Kidney (tissue), 13 donors: ENCODE measurements at regions not wholly inside any gene's neighbourhood (a gene's known extent, or its start where the extent isn't known, plus 50 kb on each side); places are given as distances from the start of the nearest gene placed in this dataset.

ENCODE experiments used
- DNase-seq, 5 donors: peaks; one replicate each; pipeline ENCODE4 v3.0.0-alpha.2; 2013 to 2020
- FAIRE-seq: peaks from 2 replicates; lab custom pipeline; 2012; peaks lifted over from hg19 to GRCh38; lab: Jason Lieb, UNC
- H3K27ac ChIP-seq, 2 donors: one replicate each; pipeline ENCODE4 v1.7.0; 2013; ENCODE audit warnings: low read depth in 2 of 2, low read length in 2 of 2, inconsistent platforms in 1 of 2
- H3K27me3 ChIP-seq: one replicate; pipeline ENCODE4 v1.7.1; 2013; ENCODE audit warnings: low read length, inconsistent platforms; ENCODE audit not compliant: control insufficient read depth, insufficient read depth
- H3K36me3 ChIP-seq, 3 donors: one replicate each; pipeline versions ENCODE4 v1.7.0 to v1.7.1; 2013; ENCODE audit warnings: low read length in 3 of 3, control low read depth in 1 of 3, inconsistent platforms in 1 of 3; ENCODE audit not compliant: insufficient read depth in 3 of 3, control insufficient read depth in 2 of 3
- H3K4me1 ChIP-seq, 3 donors: one replicate each; pipeline versions ENCODE4 v1.7.0 to v1.7.1; 2013; ENCODE audit warnings: low read length in 3 of 3, inconsistent platforms in 1 of 3, low read depth in 1 of 3; ENCODE audit not compliant: control insufficient read depth in 2 of 3, insufficient read depth in 2 of 3
- H3K4me3 ChIP-seq, 3 donors: one replicate each; pipeline versions ENCODE4 v1.7.0 to v1.8.1; 2013; ENCODE audit warnings: low read length in 3 of 3, control low read depth in 1 of 3, inconsistent platforms in 1 of 3
- H3K9ac ChIP-seq, 3 donors: one replicate each; pipeline versions ENCODE4 v1.7.0 to v1.7.1; 2013; ENCODE audit warnings: low read length in 3 of 3, control low read depth in 1 of 3, inconsistent platforms in 1 of 3
- H3K9me3 ChIP-seq, 3 donors: one replicate each; pipeline versions ENCODE4 v1.7.0 to v1.7.1; 2013; ENCODE audit warnings: low read length in 3 of 3, control low read depth in 1 of 3, inconsistent platforms in 1 of 3; ENCODE audit not compliant: control insufficient read depth in 2 of 3, insufficient read depth in 1 of 3
- intact Hi-C: fragments of 100-400 bp; cut with DNase I; formaldehyde crosslinking; loops from one replicate; pipeline ENCODE4 v1.11.1; 2022
- TF ChIP-seq, protein P1 (sequence below): IDR thresholded peaks from 3 replicates; pipeline ENCODE4 v1.5.1; 2012; ENCODE audit warnings: mild to moderate bottlenecking, moderate library complexity, borderline replicate concordance; ENCODE audit not compliant: insufficient read depth; ENCODE audit errors: extremely low read depth
- donor health status: control.
- donor health status: control.
- donor health status: control.
- donor health status: control.
- donor health status: control.
- donor health status: DM: yes; HTN: yes; CAD: no.
- donor health status: Normal renal cell carcinoma (clear cell type).

DNA sequence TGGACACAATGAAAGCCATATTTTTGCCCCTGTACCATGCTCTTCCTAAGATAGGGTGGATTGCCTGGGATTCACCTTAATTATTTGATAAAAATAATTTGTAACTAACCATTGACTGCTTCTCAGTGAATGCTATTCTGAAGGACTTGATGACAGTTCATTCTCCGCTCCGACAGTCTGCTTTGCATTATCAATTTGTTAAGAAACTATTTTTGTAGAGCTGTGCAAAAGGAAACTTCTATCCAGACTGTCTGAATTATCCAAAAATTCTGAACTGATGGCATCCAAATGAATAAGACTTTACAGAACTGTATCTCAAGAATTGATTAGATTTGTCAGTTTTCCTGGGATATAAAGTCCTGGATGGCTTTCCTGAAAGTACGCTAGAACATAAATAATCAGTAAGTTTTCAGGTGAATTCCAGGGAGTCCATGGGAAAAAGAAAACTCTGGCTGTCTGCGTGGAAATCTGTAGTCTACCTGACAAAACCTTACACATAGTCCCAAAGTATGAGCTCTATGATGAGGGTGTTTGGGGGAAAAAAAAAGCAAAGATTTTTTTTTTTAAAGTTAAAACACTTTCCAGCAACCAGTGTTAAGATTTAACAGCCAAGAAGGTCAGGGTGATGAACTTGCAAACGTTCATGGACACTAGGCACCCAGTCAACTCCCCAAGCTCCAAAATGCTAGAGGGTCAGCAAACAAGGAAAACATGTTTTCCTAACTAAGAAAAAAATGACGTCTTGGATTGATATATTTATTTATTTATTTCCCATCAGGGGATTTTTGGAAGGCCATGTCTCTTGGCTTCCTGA, 291.1 kb upstream of the TBX3 start:
- H3K9ac ChIP-seq, result no peak overlapping the region
- intact Hi-C loops, result no loop called here
- no peak overlapping the region for H3K4me3 ChIP-seq
- DNase-seq, result no peak
- H3K4me1 ChIP-seq, result no peaks in the 10 kb centered on the region
- no peaks in the 10 kb centered on the region for H3K9me3 ChIP-seq
- no peak overlapping the region for H3K27ac ChIP-seq
- TF ChIP-seq, protein P1, sequence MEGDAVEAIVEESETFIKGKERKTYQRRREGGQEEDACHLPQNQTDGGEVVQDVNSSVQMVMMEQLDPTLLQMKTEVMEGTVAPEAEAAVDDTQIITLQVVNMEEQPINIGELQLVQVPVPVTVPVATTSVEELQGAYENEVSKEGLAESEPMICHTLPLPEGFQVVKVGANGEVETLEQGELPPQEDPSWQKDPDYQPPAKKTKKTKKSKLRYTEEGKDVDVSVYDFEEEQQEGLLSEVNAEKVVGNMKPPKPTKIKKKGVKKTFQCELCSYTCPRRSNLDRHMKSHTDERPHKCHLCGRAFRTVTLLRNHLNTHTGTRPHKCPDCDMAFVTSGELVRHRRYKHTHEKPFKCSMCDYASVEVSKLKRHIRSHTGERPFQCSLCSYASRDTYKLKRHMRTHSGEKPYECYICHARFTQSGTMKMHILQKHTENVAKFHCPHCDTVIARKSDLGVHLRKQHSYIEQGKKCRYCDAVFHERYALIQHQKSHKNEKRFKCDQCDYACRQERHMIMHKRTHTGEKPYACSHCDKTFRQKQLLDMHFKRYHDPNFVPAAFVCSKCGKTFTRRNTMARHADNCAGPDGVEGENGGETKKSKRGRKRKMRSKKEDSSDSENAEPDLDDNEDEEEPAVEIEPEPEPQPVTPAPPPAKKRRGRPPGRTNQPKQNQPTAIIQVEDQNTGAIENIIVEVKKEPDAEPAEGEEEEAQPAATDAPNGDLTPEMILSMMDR, result no peak
- FAIRE-seq, result no peak
- H3K36me3 ChIP-seq, result no peaks in the 10 kb centered on the region
- no peaks in the 10 kb centered on the region for H3K27me3 ChIP-seq

DNA sequence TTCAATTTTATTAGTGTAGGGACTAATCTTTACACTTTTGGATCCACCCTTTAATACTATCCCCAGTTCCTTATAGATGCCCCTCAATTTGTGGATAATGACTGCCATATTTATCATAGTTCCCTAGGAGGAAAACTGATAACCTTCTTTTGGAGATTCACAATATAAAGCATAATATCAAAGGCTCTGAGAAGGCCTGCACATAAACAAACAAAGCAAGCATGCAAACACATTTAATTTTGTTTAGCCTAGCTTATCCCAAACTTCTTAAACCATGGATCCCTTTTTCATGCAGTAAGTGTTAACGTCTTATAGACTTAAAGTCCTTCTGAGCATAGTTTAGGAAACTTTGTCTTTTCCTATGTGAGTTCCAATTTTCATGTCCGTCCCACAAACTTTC, 290.4 kb upstream of the TBX3 start:
- DNase-seq, result no peak
- Histone ChIP-seq H3K9ac (no peak overlapping the region), H3K36me3 (no peaks in the 10 kb centered on the region), H3K4me1 (no peaks in the 10 kb centered on the region), H3K9me3 (no peaks in the 10 kb centered on the region), H3K27ac (no peak overlapping the region), H3K27me3 (no peaks in the 10 kb centered on the region), H3K4me3 (no peak overlapping the region)
- no peak for FAIRE-seq
- intact Hi-C loops, result no loop called here
- TF ChIP-seq, protein P1, result no peak

DNA sequence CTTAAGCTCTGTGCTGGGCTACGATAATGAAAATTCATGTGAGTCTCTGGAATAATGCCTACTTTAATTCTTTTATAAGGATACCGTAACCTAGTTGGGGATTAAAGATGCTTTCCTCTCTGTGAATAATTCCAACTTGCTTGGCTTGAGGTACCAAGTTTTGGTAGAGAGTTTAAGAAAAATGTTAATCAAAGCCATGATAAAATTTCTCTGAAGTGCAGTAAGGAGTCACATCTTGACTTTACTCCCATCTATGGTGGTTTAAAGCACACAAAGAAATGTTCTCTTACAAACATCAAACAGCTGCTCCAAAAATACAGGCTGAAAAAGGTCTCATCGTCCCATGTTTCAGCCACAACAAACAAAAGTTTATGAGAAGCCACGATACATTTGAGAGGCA, 284.8 kb upstream of the TBX3 start:
- H3K4me3 ChIP-seq, result no peak overlapping the region
- H3K9ac ChIP-seq, result no peak overlapping the region
- H3K27me3 ChIP-seq, result no peaks in the 10 kb centered on the region
- DNase-seq, result no peak
- no peak overlapping the region for H3K27ac ChIP-seq
- no peaks in the 10 kb centered on the region for H3K4me1 ChIP-seq
- TF ChIP-seq, protein P1, result no peak
- no peaks in the 10 kb centered on the region for H3K9me3 ChIP-seq
- no peaks in the 10 kb centered on the region for H3K36me3 ChIP-seq
- intact Hi-C loops, result no loop called here
- FAIRE-seq, result no peak
